Tibial nerve (tissue), 4 donors: ENCODE measurements at regions not wholly inside any gene's neighbourhood (a gene's known extent, or its start where the extent isn't known, plus 50 kb on each side); places are given as distances from the start of the nearest gene placed in this dataset.

Source experiments
- EP300 ChIP-seq, 2 donors: sonication (generic); formaldehyde crosslinking; IDR thresholded peaks; one replicate each; pipeline ENCODE4 v1.6.1; 2017; ENCODE audit warnings: antibody characterized with exemption in 2 of 2, mild to moderate bottlenecking in 1 of 2
- POLR2A ChIP-seq, 2 donors: fragments of 450-650 bp; IDR thresholded peaks; one replicate each; pipeline ENCODE4 v1.6.1; 2017; ENCODE audit warnings: antibody characterized with exemption in 2 of 2, mild to moderate bottlenecking in 2 of 2, moderate library complexity in 2 of 2
- TF ChIP-seq, protein P1 (sequence below), 5 experiments: fragments of 200-600 bp in 3 of 5; fragments of 450-650 bp in 2 of 5; sonication (generic) in 3 of 5; IDR thresholded peaks; one replicate each; pipeline ENCODE4 v1.5.1; 2016 to 2019; ENCODE audit warnings: antibody characterized with exemption in 5 of 5, mild to moderate bottlenecking in 3 of 5, moderate library complexity in 2 of 5

- TF ChIP-seq, protein P1, sequence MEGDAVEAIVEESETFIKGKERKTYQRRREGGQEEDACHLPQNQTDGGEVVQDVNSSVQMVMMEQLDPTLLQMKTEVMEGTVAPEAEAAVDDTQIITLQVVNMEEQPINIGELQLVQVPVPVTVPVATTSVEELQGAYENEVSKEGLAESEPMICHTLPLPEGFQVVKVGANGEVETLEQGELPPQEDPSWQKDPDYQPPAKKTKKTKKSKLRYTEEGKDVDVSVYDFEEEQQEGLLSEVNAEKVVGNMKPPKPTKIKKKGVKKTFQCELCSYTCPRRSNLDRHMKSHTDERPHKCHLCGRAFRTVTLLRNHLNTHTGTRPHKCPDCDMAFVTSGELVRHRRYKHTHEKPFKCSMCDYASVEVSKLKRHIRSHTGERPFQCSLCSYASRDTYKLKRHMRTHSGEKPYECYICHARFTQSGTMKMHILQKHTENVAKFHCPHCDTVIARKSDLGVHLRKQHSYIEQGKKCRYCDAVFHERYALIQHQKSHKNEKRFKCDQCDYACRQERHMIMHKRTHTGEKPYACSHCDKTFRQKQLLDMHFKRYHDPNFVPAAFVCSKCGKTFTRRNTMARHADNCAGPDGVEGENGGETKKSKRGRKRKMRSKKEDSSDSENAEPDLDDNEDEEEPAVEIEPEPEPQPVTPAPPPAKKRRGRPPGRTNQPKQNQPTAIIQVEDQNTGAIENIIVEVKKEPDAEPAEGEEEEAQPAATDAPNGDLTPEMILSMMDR (IDR thresholded peaks at IDR 0.05) = no peak
- TF ChIP-seq EP300 (IDR thresholded peaks at IDR 0.05) (peak; percentile 24 to 46), POLR2A (IDR thresholded peaks at IDR 0.05) (no peak)
Observed at GRCh38 chr2:66897181-66897580, 462.3 kb downstream of the MEIS1 start.
